Heart right ventricle (tissue), 16 donors: ENCODE measurements at regions not wholly inside any gene's neighbourhood (a gene's known extent, or its start where the extent isn't known, plus 50 kb on each side); places are given as distances from the start of the nearest gene placed in this dataset.

Experiments
- ATAC-seq, 8 donors: fragments of 200-7000 bp; cut with Tn5 transposase; one replicate each; pipeline ENCODE4 v1.9.1; 2020; ENCODE audit warnings: mild to moderate bottlenecking in 8 of 8, moderate library complexity in 8 of 8, moderate number of reproducible peaks in 1 of 8
- DNase-seq, 2 donors: peaks; one replicate each; pipeline ENCODE4 v3.0.0-alpha.2; 2020
- H3K27ac ChIP-seq, 10 donors: fragments of 200-600 bp; sonication (generic) in 2 of 10; one replicate each; pipeline versions ENCODE4 v1.5.0 to v1.8.0; 2020 to 2022; ENCODE audit warnings: mild to moderate bottlenecking in 3 of 10
- H3K27me3 ChIP-seq, 7 donors: fragments of 200-600 bp; one replicate each; pipeline ENCODE4 v1.8.0; 2021 to 2022; ENCODE audit warnings: mild to moderate bottlenecking in 2 of 7
- H3K36me3 ChIP-seq, 9 donors: fragments of 200-600 bp; sonication (generic) in 1 of 9; one replicate each; pipeline versions ENCODE4 v1.5.0 to v1.8.0; 2020 to 2022; ENCODE audit warnings: mild to moderate bottlenecking in 2 of 9
- H3K4me1 ChIP-seq, 9 donors: fragments of 200-600 bp; sonication (generic) in 1 of 9; one replicate each; pipeline versions ENCODE4 v1.5.0 to v1.8.0; 2020 to 2022; ENCODE audit warnings: mild to moderate bottlenecking in 4 of 9
- H3K4me3 ChIP-seq, 10 donors: fragments of 200-600 bp; sonication (generic) in 2 of 10; one replicate each; pipeline versions ENCODE4 v1.5.0 to v1.8.0; 2020 to 2022; ENCODE audit warnings: mild to moderate bottlenecking in 7 of 10, moderate library complexity in 2 of 10
- H3K9me3 ChIP-seq, 11 donors: fragments of 200-600 bp in 10 of 11; sonication (generic) in 2 of 11; one replicate each; pipeline versions ENCODE4 v1.5.0 to v1.8.0; 2013 to 2022; ENCODE audit warnings: mild to moderate bottlenecking in 2 of 11, control low read depth in 1 of 11, moderate library complexity in 1 of 11
- CTCF ChIP-seq, 9 donors: fragments of 200-600 bp; sonication (generic) in 2 of 9; IDR thresholded peaks; one replicate each; pipeline versions ENCODE4 v1.5.0 to v1.8.0; 2021 to 2022; ENCODE audit warnings: antibody characterized with exemption in 9 of 9, mild to moderate bottlenecking in 5 of 9, moderate library complexity in 1 of 9
- WGBS, 2 donors: extraction: QIAGEN DNeasy Blood & Tissue Kit; methylation state at CpG; one replicate each; pipeline ENCODE4 v1.1.7; 2013; ENCODE audit warnings: inconsistent platforms in 1 of 2; 5-methylcytosine and 5-hydroxymethylcytosine counted together
- intact Hi-C, 10 donors: fragments of 100-400 bp; cut with DNase I; formaldehyde crosslinking; loops; one replicate each; pipeline versions ENCODE4 v1.11.1 to v1.14.2; 2022
- donor health status: Arrhythmogenic right ventricular cardiomyopathy.
- donor health status: ischemic (EF 13 %, LVEDD 7.1; RV severe dilation, severe dysfunction).
- donor health status: healthy with polysubstance abuse.
- donor health status: DM: no; HTN: yes; CAD: no.
- donor health status: DM: no; HTN: no; CAD: no.
- donor health status: ischemic (EF 25% LVEDD 6.9; RV normal size, moderate dysfunction).
- donor health status: ischemic (EF 25% LVEDD 5.7; RV mildly dilated, moderate dysfunction).
- donor health status: healthy.
- donor health status: DM: yes; HTN: yes; CAD: no.
- donor health status: Ischemic cardiomyopathy.
- donor health status: ischemic (EF 35%, LVEDD 5.7; RV mildly dilated, moderate dysfunction).
- donor health status: nonischemic (EF 11% LVEDD 7.7; RV severe dilation, severe dysfunction).
- donor health status: DM: yes; HTN: yes; CAD: no.
- donor health status: PGD.
- donor health status: ischemic (EF 29% LVEDD 5.4; RV normal size, mild dysfunction).
- donor health status: nonischemic (EF 23%, LVEDD 6.1; RV moderate dilation, normal function).

GRCh38 chr10:108721874-108722273 lies 1201.4 kb downstream of the XPNPEP1 start:
- H3K36me3 ChIP-seq = no peaks in the 10 kb centered on the region
- H3K4me3 ChIP-seq = no peak overlapping the region
- ATAC-seq = no peak
- H3K27me3 ChIP-seq = no peaks in the 10 kb centered on the region
- no peak for DNase-seq
- no peak overlapping the region for H3K27ac ChIP-seq
- H3K9me3 ChIP-seq = peaks cover 0 to 37% (median 0%) of the 10 kb centered on the region in 11 donors
- intact Hi-C loops = no loop called here
- WGBS, 2 donors = 82 to 88% methylated on average over 1 of the region's 1 CpG
- H3K4me1 ChIP-seq = no peaks in the 10 kb centered on the region
- no peak for TF ChIP-seq CTCF (IDR thresholded peaks at IDR 0.05)

- Histone ChIP-seq H3K9me3 (peaks cover 0 to 42% (median 2%) of the 10 kb centered on the region in 11 donors), H3K36me3 (no peaks in the 10 kb centered on the region), H3K4me3 (no peak overlapping the region), H3K27ac (no peak overlapping the region), H3K4me1 (no peaks in the 10 kb centered on the region), H3K27me3 (no peaks in the 10 kb centered on the region)
- DNase-seq (no peak), ATAC-seq (no peak)
- intact Hi-C loops = no loop called here
- TF ChIP-seq CTCF (IDR thresholded peaks at IDR 0.05) = no peak
Measured at GRCh38 chr10:108716352-108716751, 1207.0 kb downstream of the XPNPEP1 start.

- Histone ChIP-seq H3K4me1 (no peaks in the 10 kb centered on the region), H3K27ac (no peak overlapping the region), H3K4me3 (no peak overlapping the region), H3K27me3 (no peaks in the 10 kb centered on the region), H3K36me3 (no peaks in the 10 kb centered on the region), H3K9me3 (peaks cover 0 to 29% (median 2%) of the 10 kb centered on the region in 11 donors)
- no peak for TF ChIP-seq CTCF (IDR thresholded peaks at IDR 0.05)
- ATAC-seq = no peak
- intact Hi-C loops = no loop called here
- WGBS, 2 donors = 81 to 92% methylated on average over 5 of the region's 5 CpGs
- no peak for DNase-seq
Measured at GRCh38 chr10:108709927-108710722, 1213.2 kb downstream of the XPNPEP1 start.

GRCh38 chr10:108708363-108708762 lies 1214.9 kb downstream of the XPNPEP1 start:
- no peak for TF ChIP-seq CTCF (IDR thresholded peaks at IDR 0.05)
- Histone ChIP-seq H3K9me3 (peaks cover 0 to 16% (median 0%) of the 10 kb centered on the region in 11 donors), H3K4me1 (no peaks in the 10 kb centered on the region), H3K4me3 (no peak overlapping the region), H3K27me3 (no peaks in the 10 kb centered on the region), H3K27ac (no peak overlapping the region), H3K36me3 (no peaks in the 10 kb centered on the region)
- WGBS, 2 donors = 67 to 69% methylated on average over 4 of the region's 4 CpGs
- ATAC-seq (no peak), DNase-seq (no peak)
- intact Hi-C loops = no loop called here
